Left cardiac atrium (tissue), 4 donors: ENCODE measurements at regions not wholly inside any gene's neighbourhood (a gene's known extent, or its start where the extent isn't known, plus 50 kb on each side); places are given as distances from the start of the nearest gene placed in this dataset.
"Not testable (repeated sequence)": the region's sequence is repeated elsewhere in the genome, so short reads cannot be mapped to it uniquely, and the experiment has no call there.

Experiments
- ATAC-seq, 2 donors: fragments of 200-7000 bp; cut with Tn5 transposase; one replicate each; pipeline ENCODE4 v1.9.1; 2020; ENCODE audit warnings: mild to moderate bottlenecking in 2 of 2, moderate library complexity in 2 of 2
- DNase-seq: peaks from one replicate; pipeline ENCODE4 v3.0.0-alpha.2; 2020
- intact Hi-C, 2 donors: fragments of 100-400 bp; cut with DNase I; formaldehyde crosslinking; loops; one replicate each; pipeline versions ENCODE4 v1.14.1 to v1.15.1; 2022 to 2023
- donor health status: DM: no; HTN: yes; CAD: no.
- donor health status: DM: no; HTN: yes; CAD: no; lungs with severe emphysema.
- donor health status: DM: yes; HTN: yes; CAD: no.
- donor health status: Dilated cardiomyopathy.

GRCh38 chr4:141432000-141432712 lies 204.2 kb upstream of the IL15 start:
- ATAC-seq (no peak), DNase-seq (no peak)
- intact Hi-C loops, result no loop called here

- no peak for ATAC-seq
- intact Hi-C loops, result no loop called here
- no peak for DNase-seq
These were observed 200.7 kb upstream of the IL15 start for GRCh38 chr4:141435446-141436225.

- intact Hi-C loops, result no loop called here
- DNase-seq (no peak), ATAC-seq (no peak)
These were observed 197.2 kb upstream of the IL15 start for GRCh38 chr4:141439223-141439622.

GRCh38 chr4:141447761-141448160 lies 188.6 kb upstream of the IL15 start:
- DNase-seq (no peak), ATAC-seq (no peak)
- intact Hi-C loops, result no loop called here

GRCh38 chr4:141448490-141448889 lies 187.9 kb upstream of the IL15 start:
- intact Hi-C loops, result no loop called here

GRCh38 chr4:141449927-141450326 lies 186.5 kb upstream of the IL15 start:
- ATAC-seq (no peak), DNase-seq (no peak)
- intact Hi-C loops, result no loop called here

More at GRCh38 chr4:141448490-141448889, 187.9 kb upstream of the IL15 start:
- DNase-seq (no peak), ATAC-seq (no peak)

GRCh38 chr4:141455651-141456050 lies 180.7 kb upstream of the IL15 start:
- no peak for DNase-seq
- intact Hi-C loops, result no loop called here
- ATAC-seq, result no peak

- DNase-seq (no peak), ATAC-seq (no peak)
- intact Hi-C loops, result no loop called here
These were observed 178.7 kb upstream of the IL15 start for GRCh38 chr4:141457653-141458052.

GRCh38 chr4:141458501-141458900 lies 177.9 kb upstream of the IL15 start:
- ATAC-seq, result no peak
- intact Hi-C loops, result no loop called here
- no peak for DNase-seq

GRCh38 chr4:141459020-141459419 lies 177.4 kb upstream of the IL15 start:
- no peak for DNase-seq
- intact Hi-C loops, result no loop called here
- no peak for ATAC-seq

GRCh38 chr4:141462361-141462760 lies 174.0 kb upstream of the IL15 start:
- DNase-seq, result no peak
- ATAC-seq, result no peak
- intact Hi-C loops, result no loop called here

GRCh38 chr4:141463678-141464077 lies 172.7 kb upstream of the IL15 start:
- DNase-seq, result no peak
- no peak for ATAC-seq
- intact Hi-C loops, result no loop called here

GRCh38 chr4:141464366-141464765 lies 172.0 kb upstream of the IL15 start:
- intact Hi-C loops, result no loop called here
- ATAC-seq, result no peak
- no peak for DNase-seq

- intact Hi-C loops, result no loop called here
- ATAC-seq (no peak), DNase-seq (no peak)
These were observed 171.2 kb upstream of the IL15 start for GRCh38 chr4:141465171-141465570.

GRCh38 chr4:141467225-141467624 lies 169.2 kb upstream of the IL15 start:
- intact Hi-C loops, result no loop called here
- ATAC-seq, result no peak

GRCh38 chr4:141469392-141469791 lies 167.0 kb upstream of the IL15 start:
- ATAC-seq (no peak), DNase-seq (no peak)
- intact Hi-C loops, result no loop called here

More at GRCh38 chr4:141467225-141467624, 169.2 kb upstream of the IL15 start:
- no peak for DNase-seq

GRCh38 chr4:141473026-141473540 lies 163.3 kb upstream of the IL15 start:
- intact Hi-C loops, result no loop called here
- DNase-seq (no peak), ATAC-seq (no peak)

GRCh38 chr4:141473952-141474351 lies 162.4 kb upstream of the IL15 start:
- intact Hi-C loops, result no loop called here
- ATAC-seq (no peak), DNase-seq (no peak)

- no peak for ATAC-seq
- DNase-seq, result no peak
- intact Hi-C loops, result no loop called here
These were observed 155.4 kb upstream of the IL15 start for GRCh38 chr4:141480950-141481349.

GRCh38 chr4:141484298-141484697 lies 152.1 kb upstream of the IL15 start:
- DNase-seq, intact Hi-C loops, ATAC-seq: not testable (repeated sequence)
